HEK293 (cell line): ENCODE measurements at regions not wholly inside any gene's neighbourhood (a gene's known extent, or its start where the extent isn't known, plus 50 kb on each side); places are given as distances from the start of the nearest gene placed in this dataset.

ENCODE experiments used
- CTCF ChIP-seq: fragments of 450-650 bp; formaldehyde crosslinking; IDR thresholded peaks from 2 replicates; pipeline ENCODE4 v1.5.1; 2016; ENCODE audit warnings: missing biosample characterization, missing genetic modification characterization
- KLF9 ChIP-seq: fragments of 450-650 bp; formaldehyde crosslinking; IDR thresholded peaks from 2 replicates; pipeline ENCODE4 v1.5.1; 2016; ENCODE audit warnings: missing biosample characterization, missing genetic modification characterization, low read depth
- REST ChIP-seq: fragments of 450-650 bp; formaldehyde crosslinking; IDR thresholded peaks from 2 replicates; pipeline ENCODE4 v1.5.1; 2016; ENCODE audit warnings: missing biosample characterization, missing genetic modification characterization
- YY1 ChIP-seq: fragments of 450-650 bp; formaldehyde crosslinking; IDR thresholded peaks from 2 replicates; pipeline ENCODE4 v1.5.1; 2018; ENCODE audit warnings: missing biosample characterization, missing genetic modification characterization
- YY2 ChIP-seq: fragments of 450-650 bp; formaldehyde crosslinking; IDR thresholded peaks from 2 replicates; pipeline ENCODE4 v1.5.1; 2016; ENCODE audit warnings: missing biosample characterization, missing genetic modification characterization
- ZBTB21 ChIP-seq: fragments of 450-650 bp; formaldehyde crosslinking; IDR thresholded peaks from 2 replicates; pipeline ENCODE4 v1.5.1; 2017; ENCODE audit warnings: missing biosample characterization, missing genetic modification characterization
- ZNF521 ChIP-seq: fragments of 450-650 bp; formaldehyde crosslinking; IDR thresholded peaks from 2 replicates; pipeline ENCODE4 v1.5.1; 2017; ENCODE audit warnings: missing biosample characterization, mild to moderate bottlenecking, missing genetic modification characterization

DNA sequence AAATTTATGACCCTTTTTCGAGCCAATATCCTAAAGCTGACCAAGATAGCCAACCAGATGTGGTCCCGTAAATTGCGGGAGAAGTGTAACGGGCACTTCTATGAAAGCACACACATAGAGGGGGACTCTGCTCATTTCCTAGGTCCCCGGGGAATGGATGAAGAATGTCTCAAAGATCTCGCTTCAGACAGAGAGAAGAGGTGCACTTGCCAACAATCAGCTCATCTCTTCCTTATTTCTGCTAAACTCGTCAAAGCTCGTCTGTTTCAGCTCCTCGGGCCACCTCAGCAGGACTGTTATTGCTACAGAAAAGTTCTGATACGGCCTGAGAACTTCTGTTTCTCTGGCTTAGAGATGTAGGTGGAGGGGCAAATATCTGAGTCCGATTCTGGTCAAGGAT lies 71.8 kb downstream of the TM2D3 start:
- TF ChIP-seq CTCF (tag by site-specific recombination) (no peak), ZNF521 (no peak), KLF9 (tag by site-specific recombination) (no peak), REST (tag by site-specific recombination) (no peak), YY1 (tag by site-specific recombination) (no peak), YY2 (tag by site-specific recombination) (no peak), ZBTB21 (tag by site-specific recombination) (no peak)
